GM12892 (cell line): ENCODE measurements at regions not wholly inside any gene's neighbourhood (a gene's known extent, or its start where the extent isn't known, plus 50 kb on each side); places are given as distances from the start of the nearest gene placed in this dataset.

Experiments used
- DNase-seq: peaks from one replicate; pipeline ENCODE4 v3.0.0; 2011; ENCODE audit not compliant: insufficient read length
- FAIRE-seq: peaks from 2 replicates; lab custom pipeline; 2011; peaks lifted over from hg19 to GRCh38; lab: Jason Lieb, UNC
- POLR2A ChIP-seq: IDR thresholded peaks from 2 replicates; pipeline ENCODE4 v1.6.1; 2011; ENCODE audit warnings: low read depth, low read length, control low read depth
- POLR2AphosphoS5 ChIP-seq: IDR thresholded peaks from 2 replicates; pipeline ENCODE4 v1.6.1; 2011; ENCODE audit warnings: low read depth, low read length, control low read depth
- TAF1 ChIP-seq: IDR thresholded peaks from 2 replicates; pipeline ENCODE4 v1.6.1; 2011; ENCODE audit warnings: low read depth, mild to moderate bottlenecking, control low read depth, low read length, borderline replicate concordance

- FAIRE-seq (no peak), DNase-seq (no peak)
- TF ChIP-seq POLR2A (no peak), TAF1 (no peak), POLR2AphosphoS5 (no peak)
Measured at GRCh38 chr7:19623676-19624075, 85.2 kb downstream of the POLR1F start.

GRCh38 chr7:19621740-19622139 lies 87.1 kb downstream of the POLR1F start:
- FAIRE-seq (no peak), DNase-seq (no peak)
- TF ChIP-seq POLR2AphosphoS5 (no peak), POLR2A (no peak)

GRCh38 chr7:19620470-19620869 lies 88.4 kb downstream of the POLR1F start:
- DNase-seq (no peak), FAIRE-seq (no peak)
- no peak for TF ChIP-seq TAF1
- TF ChIP-seq POLR2AphosphoS5: no peak
- no peak for TF ChIP-seq POLR2A

GRCh38 chr7:19619122-19619521 lies 89.7 kb downstream of the POLR1F start:
- DNase-seq: no peak
- TF ChIP-seq POLR2AphosphoS5 (no peak), POLR2A (no peak), TAF1 (no peak)
- FAIRE-seq: no peak

- no peak for TF ChIP-seq POLR2AphosphoS5
- no peak for TF ChIP-seq TAF1
- no peak for TF ChIP-seq POLR2A
- FAIRE-seq: no peak
- DNase-seq: no peak
Measured at GRCh38 chr7:19617901-19618300, 90.9 kb downstream of the POLR1F start.

GRCh38 chr7:19610194-19610943 lies 98.5 kb downstream of the POLR1F start:
- no peak for DNase-seq
- no peak for TF ChIP-seq POLR2A
- no peak for TF ChIP-seq POLR2AphosphoS5
- TF ChIP-seq TAF1: no peak
- no peak for FAIRE-seq

GRCh38 chr7:19589446-19589845 lies 119.4 kb downstream of the POLR1F start:
- FAIRE-seq: no peak
- TF ChIP-seq POLR2AphosphoS5: no peak
- no peak for TF ChIP-seq POLR2A
- no peak for TF ChIP-seq TAF1
- no peak for DNase-seq

- DNase-seq: no peak
- TF ChIP-seq POLR2AphosphoS5 (no peak), TAF1 (no peak), POLR2A (no peak)
- no peak for FAIRE-seq
Measured at GRCh38 chr7:19587291-19587690, 121.5 kb downstream of the POLR1F start.

- TF ChIP-seq POLR2AphosphoS5 (no peak), POLR2A (no peak), TAF1 (no peak)
- no peak for DNase-seq
- no peak for FAIRE-seq
Measured at GRCh38 chr7:19585761-19586160, 123.1 kb downstream of the POLR1F start.

GRCh38 chr7:19575909-19576557 lies 132.8 kb downstream of the POLR1F start:
- FAIRE-seq (no peak), DNase-seq (no peak)
- no peak for TF ChIP-seq TAF1
- no peak for TF ChIP-seq POLR2A
- TF ChIP-seq POLR2AphosphoS5: no peak

GRCh38 chr7:19574131-19574530 lies 134.7 kb downstream of the POLR1F start:
- TF ChIP-seq POLR2AphosphoS5: no peak
- no peak for TF ChIP-seq TAF1
- no peak for TF ChIP-seq POLR2A
- DNase-seq: no peak
- no peak for FAIRE-seq

- FAIRE-seq (no peak), DNase-seq (no peak)
- TF ChIP-seq POLR2A (no peak), POLR2AphosphoS5 (no peak), TAF1 (no peak)
Measured at GRCh38 chr7:19572566-19572965, 136.3 kb downstream of the POLR1F start.
